ENCODE measurements at regions not wholly inside any gene's neighbourhood (a gene's known extent, or its start where the extent isn't known, plus 50 kb on each side); places are given as distances from the start of the nearest gene placed in this dataset.

GRCh38 chr17:12596961-12597360 is 68.7 kb upstream of the MYOCD start:
- no peak for DNase-seq

- no peak for DNase-seq
Measured at GRCh38 chr17:12597895-12598294, 67.8 kb upstream of the MYOCD start.

- no peak for DNase-seq
Measured at GRCh38 chr17:12599186-12599920, 66.3 kb upstream of the MYOCD start.

GRCh38 chr17:12600349-12600748 is 65.3 kb upstream of the MYOCD start:
- no peak for DNase-seq

- DNase-seq = no peak
Measured at GRCh38 chr17:12603566-12603965, 62.1 kb upstream of the MYOCD start.

GRCh38 chr17:12605222-12605621 is 60.5 kb upstream of the MYOCD start:
- DNase-seq = no peak

- no peak for DNase-seq
Measured at GRCh38 chr17:12613566-12613965, 52.1 kb upstream of the MYOCD start.
